PC-3 (cell line): ENCODE measurements at regions not wholly inside any gene's neighbourhood (a gene's known extent, or its start where the extent isn't known, plus 50 kb on each side); places are given as distances from the start of the nearest gene placed in this dataset.

Source experiments
- ATAC-seq: fragments of 200-7000 bp; cut with Tn5 transposase; 2 replicates; pipeline ENCODE4 v1.9.1; 2020; ENCODE audit warnings: mild to moderate bottlenecking, moderate library complexity
- BruUV-seq: library from RNA; stranded (reverse); fragments of 400-500 nt; replicated peaks from 2 replicates; lab custom pipeline; 2021; lab: Mats Ljungman, UMichigan
- CTCF ChIA-PET: fragments of 300-600 bp; sonication (Branson Sonifier 250); formaldehyde crosslinking; loops from one replicate; lab custom pipeline; 2022; ENCODE audit warnings: antibody characterized with exemption; lab: Charles Lee
- POLR2A ChIA-PET: fragments of 300-600 bp; sonication (Branson Sonifier 250); formaldehyde crosslinking; loops from one replicate; lab custom pipeline; 2022; ENCODE audit warnings: antibody characterized with exemption; ENCODE audit not compliant: unreplicated experiment; lab: Charles Lee
- DNase-seq: peaks from one replicate; pipeline ENCODE4 v3.0.0-alpha.2; 2015
- H2AFZ ChIP-seq: fragments of 300-600 bp; sonication (generic); 2 replicates; pipeline ENCODE4 v1.6.0; 2016; ENCODE audit warnings: antibody characterized with exemption, low read length
- H3F3A ChIP-seq: fragments of 300-600 bp; sonication (generic); one replicate; pipeline ENCODE4 v1.6.0; 2017; ENCODE audit warnings: antibody characterized with exemption, low read length, control low read depth, mild to moderate bottlenecking; ENCODE audit not compliant: unreplicated experiment
- H3K27ac ChIP-seq: fragments of 300-600 bp; sonication (generic); 2 replicates; pipeline ENCODE4 v1.5.1; 2016; ENCODE audit warnings: mild to moderate bottlenecking, low read length
- H3K27me3 ChIP-seq: fragments of 300-600 bp; sonication (generic); 2 replicates; pipeline ENCODE4 v1.6.1; 2016; ENCODE audit warnings: low read length, mixed read lengths
- H3K36me3 ChIP-seq: fragments of 300-600 bp; sonication (generic); 2 replicates; pipeline ENCODE4 v1.6.1; 2016; ENCODE audit warnings: low read depth, mixed run types, low read length, mixed read lengths
- H3K4me1 ChIP-seq: fragments of 300-600 bp; sonication (generic); 2 replicates; pipeline ENCODE4 v1.5.1; 2016; ENCODE audit warnings: low read length; ENCODE audit not compliant: insufficient read depth
- H3K4me2 ChIP-seq: fragments of 300-600 bp; sonication (generic); 2 replicates; pipeline ENCODE4 v1.6.0; 2016; ENCODE audit warnings: low read length
- H3K4me3 ChIP-seq: fragments of 300-600 bp; sonication (generic); 2 replicates; pipeline ENCODE4 v1.5.1; 2016; ENCODE audit warnings: mild to moderate bottlenecking, low read length, mixed read lengths
- H3K79me2 ChIP-seq: fragments of 300-600 bp; sonication (generic); 2 replicates; pipeline ENCODE4 v1.6.1; 2017; ENCODE audit warnings: low read length, mixed read lengths
- H3K9ac ChIP-seq: fragments of 300-600 bp; sonication (generic); 2 replicates; pipeline ENCODE4 v1.6.0; 2016; ENCODE audit warnings: mild to moderate bottlenecking, low read length
- H3K9me2 ChIP-seq: fragments of 300-600 bp; sonication (generic); replicated peaks from 2 replicates; pipeline ENCODE4 v1.6.1; 2016; ENCODE audit warnings: mixed run types, low read length, mixed read lengths
- H3K9me3 ChIP-seq: fragments of 300-600 bp; sonication (generic); 2 replicates; pipeline ENCODE4 v1.6.1; 2016; ENCODE audit warnings: low read length, mixed read lengths
- H4K20me1 ChIP-seq: fragments of 300-600 bp; sonication (generic); 2 replicates; pipeline ENCODE4 v1.6.1; 2016; ENCODE audit warnings: low read length, mixed read lengths
- CTCF ChIP-seq: fragments of 300-600 bp; sonication (generic); conservative IDR thresholded peaks from 2 replicates; pipeline ENCODE4 v1.5.1; 2017; ENCODE audit warnings: antibody characterized with exemption, low read depth, mild to moderate bottlenecking, low read length
- EZH2 ChIP-seq: fragments of 300-600 bp; sonication (generic); IDR thresholded peaks from one replicate; pipeline ENCODE4 v1.6.1; 2017; ENCODE audit warnings: antibody characterized with exemption, mild to moderate bottlenecking, low read length; ENCODE audit not compliant: unreplicated experiment
- EZH2phosphoT487 ChIP-seq: fragments of 300-600 bp; sonication (generic); IDR thresholded peaks from 2 replicates; pipeline ENCODE4 v1.6.1; 2018; ENCODE audit warnings: mild to moderate bottlenecking, antibody characterized with exemption, low read length, borderline replicate concordance
- intact Hi-C: fragments of 100-400 bp; cut with micrococcal nuclease; formaldehyde crosslinking; loops from 2 replicates; pipeline ENCODE4 v1.9.0; 2023

GRCh38 chr16:27718201-27719105 lies 168.5 kb downstream of the KATNIP start:
- ATAC-seq (no peak), DNase-seq (no peak)
- ChIA-PET POLR2A (no interaction called here), CTCF (no interaction called here)
- Histone ChIP-seq H4K20me1 (no peaks in the 10 kb centered on the region), H2AFZ (no peak overlapping the region), H3K9me3 (no peaks in the 10 kb centered on the region), H3K4me2 (no peak overlapping the region), H3K9ac (no peak overlapping the region), H3K36me3 (no peaks in the 10 kb centered on the region), H3K4me3 (no peak overlapping the region), H3F3A (no peaks in the 10 kb centered on the region), H3K79me2 (no peaks in the 10 kb centered on the region), H3K9me2 (no peaks in the 10 kb centered on the region), H3K4me1 (no peaks in the 10 kb centered on the region), H3K27ac (no peak overlapping the region), H3K27me3 (no peaks in the 10 kb centered on the region)
- TF ChIP-seq CTCF (no peak), EZH2phosphoT487 (no peak), EZH2 (no peak)
- intact Hi-C loops, result no loop called here
- BruUV-seq, result no TSS peak

DNA sequence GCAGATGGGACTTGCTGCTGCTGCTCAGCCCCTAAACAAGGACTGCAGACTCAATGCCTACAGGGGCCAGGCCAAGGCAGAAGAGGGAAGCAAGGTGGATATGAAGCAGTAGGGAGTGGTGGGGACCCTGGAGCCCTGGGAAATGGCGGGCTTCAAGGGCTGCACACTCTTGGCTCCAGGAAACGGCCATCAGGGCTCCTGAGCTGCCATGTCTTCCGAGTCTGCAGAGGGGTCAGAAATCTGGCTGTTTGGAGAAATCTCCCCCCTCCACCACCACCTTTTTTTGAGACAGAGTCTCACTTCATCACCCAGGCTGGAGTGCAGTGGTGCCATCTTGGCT lies 169.1 kb downstream of the KATNIP start:
- no peaks in the 10 kb centered on the region for H3F3A ChIP-seq
- H2AFZ ChIP-seq, result no peak overlapping the region
- DNase-seq (no peak), ATAC-seq (no peak)
- intact Hi-C loops, result no loop called here
- H4K20me1 ChIP-seq, result no peaks in the 10 kb centered on the region
- CTCF ChIA-PET, result no interaction called here
- no peaks in the 10 kb centered on the region for H3K9me2 ChIP-seq
- no peaks in the 10 kb centered on the region for H3K4me1 ChIP-seq
- no peak overlapping the region for H3K27ac ChIP-seq
- POLR2A ChIA-PET, result no interaction called here
- no peak overlapping the region for H3K4me2 ChIP-seq
- H3K9me3 ChIP-seq, result no peaks in the 10 kb centered on the region
- TF ChIP-seq EZH2 (no peak), CTCF (no peak), EZH2phosphoT487 (no peak)
- H3K36me3 ChIP-seq, result no peaks in the 10 kb centered on the region
- no peaks in the 10 kb centered on the region for H3K27me3 ChIP-seq
- no peaks in the 10 kb centered on the region for H3K79me2 ChIP-seq
- no peak overlapping the region for H3K9ac ChIP-seq
- BruUV-seq, result no TSS peak
- H3K4me3 ChIP-seq, result no peak overlapping the region

DNA sequence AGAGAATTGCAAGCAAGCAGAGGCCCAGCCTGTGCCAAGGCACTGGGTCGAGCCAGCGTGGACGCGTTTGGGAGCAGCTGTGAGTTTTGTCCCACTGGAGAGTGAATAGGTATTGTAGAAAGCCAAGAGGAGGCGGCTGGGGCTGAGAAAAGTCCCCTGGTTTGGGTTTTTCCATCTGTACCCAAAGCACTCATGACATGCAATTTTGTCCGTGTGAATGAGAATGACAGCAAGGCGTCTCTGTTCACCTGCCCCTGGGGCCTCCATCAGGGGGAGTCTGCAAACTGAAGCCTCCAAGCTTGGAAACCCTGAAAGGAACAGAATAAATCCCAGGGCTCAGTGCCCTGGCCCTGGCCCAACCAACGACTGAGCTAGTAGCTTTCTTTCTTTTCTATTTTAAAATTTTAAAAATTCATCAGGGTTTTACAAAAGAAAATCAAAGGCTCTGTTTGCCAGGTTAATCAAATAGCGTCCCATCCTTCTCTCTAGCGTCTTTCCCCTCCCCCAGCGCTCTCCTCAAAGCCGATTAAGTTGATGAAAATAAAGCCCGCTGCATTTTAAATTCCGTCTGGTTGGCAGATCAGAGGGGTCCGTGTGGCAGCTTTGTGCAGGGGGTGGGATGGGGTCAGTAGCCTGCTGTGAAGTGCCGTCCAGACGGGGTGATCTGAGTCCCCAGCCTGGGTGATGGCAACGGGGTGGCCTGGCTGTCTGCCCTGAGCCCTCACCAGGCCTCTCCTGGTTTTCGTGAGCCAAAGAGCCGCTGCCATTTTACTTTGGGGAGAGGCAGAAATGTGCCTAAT lies 171.0 kb downstream of the KATNIP start:
- ATAC-seq, result no peak
- H3K9ac ChIP-seq, result no peak overlapping the region
- POLR2A ChIA-PET, result no interaction called here
- no peaks in the 10 kb centered on the region for H3K9me3 ChIP-seq
- no peaks in the 10 kb centered on the region for H3F3A ChIP-seq
- H4K20me1 ChIP-seq, result no peaks in the 10 kb centered on the region
- no peak overlapping the region for H3K4me3 ChIP-seq
- intact Hi-C loops, result no loop called here
- no peak for TF ChIP-seq EZH2phosphoT487
- TF ChIP-seq EZH2, result no peak
- no peak for TF ChIP-seq CTCF
- no peaks in the 10 kb centered on the region for H3K79me2 ChIP-seq
- H3K36me3 ChIP-seq, result no peaks in the 10 kb centered on the region
- BruUV-seq, result no TSS peak
- no peak for DNase-seq
- no peak overlapping the region for H2AFZ ChIP-seq
- no peaks in the 10 kb centered on the region for H3K4me1 ChIP-seq
- H3K4me2 ChIP-seq, result no peak overlapping the region
- no peaks in the 10 kb centered on the region for H3K9me2 ChIP-seq
- H3K27ac ChIP-seq, result no peak overlapping the region
- CTCF ChIA-PET, result no interaction called here
- H3K27me3 ChIP-seq, result no peaks in the 10 kb centered on the region
